Hepatocyte (in vitro differentiated cells): ENCODE measurements at regions not wholly inside any gene's neighbourhood (a gene's known extent, or its start where the extent isn't known, plus 50 kb on each side); places are given as distances from the start of the nearest gene placed in this dataset.

ENCODE experiments used
- DNase-seq: peaks from one replicate; pipeline ENCODE4 v3.0.0-alpha.2; 2016; ENCODE audit warnings: low spot score
- H2AFZ ChIP-seq: fragments of 200-600 bp; sonication (generic); 2 replicates; pipeline ENCODE4 v1.6.0; 2016; ENCODE audit warnings: antibody characterized with exemption, mild to moderate bottlenecking
- H3K27ac ChIP-seq: fragments of 200-600 bp; sonication (generic); 2 replicates; pipeline ENCODE4 v1.5.1; 2016; ENCODE audit warnings: mild to moderate bottlenecking
- H3K27me3 ChIP-seq: fragments of 200-600 bp; sonication (generic); 2 replicates; pipeline ENCODE4 v1.6.1; 2016
- H3K36me3 ChIP-seq: fragments of 200-600 bp; sonication (generic); replicated peaks from 2 replicates; pipeline ENCODE4 v1.5.1; 2016; ENCODE audit warnings: low read depth; ENCODE audit not compliant: insufficient read depth
- H3K4me1 ChIP-seq: fragments of 200-600 bp; sonication (generic); 2 replicates; pipeline ENCODE4 v1.5.1; 2016; ENCODE audit warnings: mild to moderate bottlenecking, moderate library complexity; ENCODE audit not compliant: insufficient read depth
- H3K4me2 ChIP-seq: fragments of 200-600 bp; sonication (generic); 2 replicates; pipeline ENCODE4 v1.6.0; 2016
- H3K4me3 ChIP-seq: fragments of 200-600 bp; sonication (generic); 2 replicates; pipeline ENCODE4 v1.5.1; 2016; ENCODE audit warnings: mild to moderate bottlenecking
- H3K79me2 ChIP-seq: fragments of 200-600 bp; sonication (generic); 2 replicates; pipeline ENCODE4 v1.6.0; 2017; ENCODE audit warnings: mild to moderate bottlenecking
- H3K9me2 ChIP-seq: fragments of 200-600 bp; sonication (generic); replicated peaks from 2 replicates; pipeline ENCODE4 v1.6.0; 2017; ENCODE audit warnings: mild to moderate bottlenecking; ENCODE audit not compliant: insufficient read depth
- H3K9me3 ChIP-seq: fragments of 200-600 bp; sonication (generic); 2 replicates; pipeline ENCODE4 v1.5.1; 2016; ENCODE audit warnings: low read depth, mild to moderate bottlenecking
- H4K20me1 ChIP-seq: fragments of 200-600 bp; sonication (generic); 2 replicates; pipeline ENCODE4 v1.6.0; 2016; ENCODE audit warnings: mild to moderate bottlenecking; ENCODE audit not compliant: insufficient read depth, poor library complexity, severe bottlenecking
- CTCF ChIP-seq: fragments of 200-600 bp; sonication (generic); IDR thresholded peaks from 2 replicates; pipeline ENCODE4 v1.5.1; 2016; ENCODE audit warnings: antibody characterized with exemption, mild to moderate bottlenecking; ENCODE audit not compliant: poor library complexity
- EZH2 ChIP-seq: fragments of 200-600 bp; sonication (generic); IDR thresholded peaks from 2 replicates; pipeline ENCODE4 v1.6.1; 2016; ENCODE audit warnings: antibody characterized with exemption, mild to moderate bottlenecking, borderline replicate concordance
- EZH2phosphoT487 ChIP-seq: fragments of 200-600 bp; sonication (generic); IDR thresholded peaks from one replicate; pipeline ENCODE4 v1.6.1; 2018; ENCODE audit warnings: antibody characterized with exemption, mild to moderate bottlenecking, low read depth, moderate library complexity; ENCODE audit not compliant: unreplicated experiment, severe bottlenecking
- WGBS: methylation state at CpG from one replicate; pipeline ENCODE4 v1.1.6; 2016; ENCODE audit warnings: low lambda C conversion rate; ENCODE audit errors: missing lambda C conversion rate; 5-methylcytosine and 5-hydroxymethylcytosine counted together

DNA sequence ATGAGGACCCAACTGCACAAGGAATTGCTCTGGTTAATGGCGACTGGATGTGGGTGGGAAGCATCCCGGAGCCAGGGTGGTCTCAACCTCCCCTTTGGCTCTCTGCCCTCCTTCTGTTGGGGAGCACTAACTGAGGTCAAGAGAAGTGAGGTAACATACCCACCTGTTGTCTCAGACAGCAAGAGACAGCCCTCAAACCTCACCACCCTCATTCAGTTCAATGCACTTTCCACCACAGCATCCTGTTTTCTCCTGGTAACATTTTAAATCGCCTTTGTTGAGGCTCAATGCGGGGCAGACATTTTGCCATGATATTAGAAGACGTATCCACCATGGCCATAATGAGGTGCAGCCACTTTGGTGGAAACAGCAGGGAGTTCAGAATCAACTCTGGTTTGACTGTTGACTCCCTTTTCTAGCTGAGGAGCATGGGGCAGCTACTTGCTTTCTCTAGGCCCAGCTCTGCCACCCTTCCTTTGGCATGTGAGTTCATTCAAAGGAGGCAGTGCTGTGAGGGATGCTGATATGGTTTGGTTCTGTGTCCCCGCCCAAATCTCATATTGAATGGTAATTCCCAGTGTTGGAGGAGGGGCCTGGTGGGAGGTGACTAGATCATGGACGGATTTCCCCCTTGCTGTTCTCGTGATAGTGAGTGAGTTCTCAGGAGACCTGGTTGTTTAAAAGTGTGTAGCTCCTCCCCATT, 338.6 kb downstream of the PCNX1 start:
- TF ChIP-seq EZH2phosphoT487: no peak
- TF ChIP-seq CTCF: no peak
- Histone ChIP-seq H3K27me3 (no peaks in the 10 kb centered on the region), H3K27ac (no peak overlapping the region), H2AFZ (no peak overlapping the region), H4K20me1 (no peaks in the 10 kb centered on the region), H3K79me2 (no peaks in the 10 kb centered on the region), H3K9me2 (no peaks in the 10 kb centered on the region), H3K4me1 (peaks cover 6% of the 10 kb centered on the region), H3K4me3 (no peak overlapping the region), H3K36me3 (no peaks in the 10 kb centered on the region), H3K4me2 (no peak overlapping the region), H3K9me3 (no peaks in the 10 kb centered on the region)
- no peak for DNase-seq
- 97% methylated on average over 8 of the region's 8 CpGs for WGBS

DNA sequence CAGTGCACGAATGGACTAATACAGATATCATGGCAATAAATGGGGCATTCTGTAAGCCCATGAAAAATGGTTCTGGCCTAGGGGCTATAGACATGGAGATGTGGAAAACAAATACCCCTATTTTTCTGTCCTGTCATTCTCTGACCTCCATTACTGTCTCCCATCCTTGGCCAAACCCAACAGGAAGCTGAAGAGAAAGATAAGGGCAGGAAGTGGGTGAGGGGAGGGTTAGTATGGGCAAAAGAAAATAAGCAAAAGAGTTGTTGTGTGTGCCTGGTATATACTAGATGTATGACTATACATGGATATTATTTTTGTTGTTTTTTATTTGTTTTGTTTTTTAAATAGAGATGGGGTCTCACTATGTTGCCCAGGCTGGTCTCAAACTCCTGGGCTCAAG, 339.3 kb downstream of the PCNX1 start:
- H4K20me1 ChIP-seq: no peaks in the 10 kb centered on the region
- H3K27me3 ChIP-seq: no peaks in the 10 kb centered on the region
- H3K4me1 ChIP-seq: peaks cover 6% of the 10 kb centered on the region
- H3K4me3 ChIP-seq: no peak overlapping the region
- H3K27ac ChIP-seq: no peak overlapping the region
- no peaks in the 10 kb centered on the region for H3K79me2 ChIP-seq
- H3K36me3 ChIP-seq: no peaks in the 10 kb centered on the region
- WGBS: 92% methylated on average over 1 of the region's 1 CpG
- no peaks in the 10 kb centered on the region for H3K9me3 ChIP-seq
- no peaks in the 10 kb centered on the region for H3K9me2 ChIP-seq
- H2AFZ ChIP-seq: no peak overlapping the region
- no peak for DNase-seq
- no peak for TF ChIP-seq CTCF
- no peak for TF ChIP-seq EZH2phosphoT487
- no peak for TF ChIP-seq EZH2
- no peak overlapping the region for H3K4me2 ChIP-seq

DNA sequence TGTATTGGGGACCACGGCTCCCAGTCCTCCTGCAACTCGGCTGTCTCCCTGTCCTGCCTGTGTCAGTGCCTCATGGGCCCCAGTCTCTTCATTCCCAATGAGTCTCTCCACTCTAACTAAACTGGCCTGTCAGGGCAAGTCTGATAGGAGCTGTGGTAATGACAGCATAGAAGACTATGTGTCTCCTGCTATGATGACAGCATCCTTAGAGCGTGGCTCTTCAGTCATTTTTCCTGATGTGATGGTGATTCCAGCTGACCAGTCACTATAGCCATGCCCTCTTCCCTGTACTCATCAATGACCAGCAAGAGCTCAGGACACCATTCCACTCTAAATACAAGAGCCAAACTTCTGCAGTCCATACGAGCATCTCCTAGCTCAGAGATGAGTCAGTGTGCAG, 339.8 kb downstream of the PCNX1 start:
- no peak overlapping the region for H3K4me2 ChIP-seq
- H3K27me3 ChIP-seq: no peaks in the 10 kb centered on the region
- H3K9me3 ChIP-seq: no peaks in the 10 kb centered on the region
- H4K20me1 ChIP-seq: no peaks in the 10 kb centered on the region
- no peak for DNase-seq
- no peak overlapping the region for H2AFZ ChIP-seq
- no peak overlapping the region for H3K4me3 ChIP-seq
- no peaks in the 10 kb centered on the region for H3K36me3 ChIP-seq
- H3K27ac ChIP-seq: no peak overlapping the region
- no peaks in the 10 kb centered on the region for H3K79me2 ChIP-seq
- TF ChIP-seq EZH2phosphoT487 (no peak), EZH2 (no peak), CTCF (no peak)
- no peaks in the 10 kb centered on the region for H3K9me2 ChIP-seq
- 88% methylated on average over 4 of the region's 4 CpGs for WGBS
- peaks cover 2% of the 10 kb centered on the region for H3K4me1 ChIP-seq

GRCh38 chr14:71248194-71248593, 340.9 kb downstream of the PCNX1 start:
- TF ChIP-seq CTCF (no peak), EZH2phosphoT487 (no peak), EZH2 (no peak)
- Histone ChIP-seq H3K4me2 (no peak overlapping the region), H3K9me2 (no peaks in the 10 kb centered on the region), H3K27ac (no peak overlapping the region), H3K9me3 (no peaks in the 10 kb centered on the region), H4K20me1 (no peaks in the 10 kb centered on the region), H3K4me3 (no peak overlapping the region), H3K79me2 (no peaks in the 10 kb centered on the region), H3K4me1 (no peaks in the 10 kb centered on the region), H3K27me3 (no peaks in the 10 kb centered on the region), H2AFZ (no peak overlapping the region), H3K36me3 (no peaks in the 10 kb centered on the region)
- 61% methylated on average over 3 of the region's 3 CpGs for WGBS
- no peak for DNase-seq
